Mesendoderm (in vitro differentiated cells): ENCODE measurements at regions not wholly inside any gene's neighbourhood (a gene's known extent, or its start where the extent isn't known, plus 50 kb on each side); places are given as distances from the start of the nearest gene placed in this dataset.

Experiments
- DNase-seq: peaks from one replicate; pipeline ENCODE4 v3.0.0; 2013
- H2AK5ac ChIP-seq: 2 replicates; pipeline ENCODE4 v1.6.1; 2013; ENCODE audit warnings: low read length, inconsistent platforms
- H2BK120ac ChIP-seq: 2 replicates; pipeline ENCODE4 v1.6.1; 2013; ENCODE audit warnings: low read depth, mild to moderate bottlenecking, low read length, moderate library complexity, mixed read lengths
- H2BK15ac ChIP-seq: replicated peaks from 2 replicates; pipeline ENCODE4 v1.6.1; 2013; ENCODE audit warnings: low read depth, mild to moderate bottlenecking, moderate library complexity
- H2BK5ac ChIP-seq: 2 replicates; pipeline ENCODE4 v1.6.1; 2013; ENCODE audit warnings: low read length, inconsistent platforms
- H3K18ac ChIP-seq: 2 replicates; pipeline ENCODE4 v1.6.1; 2013; ENCODE audit warnings: mild to moderate bottlenecking, low read length, mixed read lengths
- H3K23ac ChIP-seq: one replicate; pipeline ENCODE4 v1.6.1; 2013; ENCODE audit warnings: low read length
- H3K27ac ChIP-seq: 2 replicates; pipeline ENCODE4 v1.5.1; 2013; ENCODE audit warnings: low read depth, mild to moderate bottlenecking, inconsistent platforms, low read length, moderate library complexity
- H3K27me3 ChIP-seq: 2 replicates; pipeline ENCODE4 v1.6.1; 2013; ENCODE audit warnings: low read length, control low read depth, mild to moderate bottlenecking, inconsistent platforms; ENCODE audit not compliant: insufficient read depth, poor library complexity
- H3K36me3 ChIP-seq: 2 replicates; pipeline ENCODE4 v1.6.1; 2013; ENCODE audit warnings: low read length, inconsistent platforms; ENCODE audit not compliant: control insufficient read depth, insufficient read depth
- H3K4ac ChIP-seq: one replicate; pipeline ENCODE4 v1.6.1; 2013; ENCODE audit warnings: low read depth, mild to moderate bottlenecking, low read length, moderate library complexity
- H3K4me1 ChIP-seq: 2 replicates; pipeline ENCODE4 v1.6.1; 2013; ENCODE audit warnings: low read depth, low read length, inconsistent platforms; ENCODE audit not compliant: control insufficient read depth
- H3K4me2 ChIP-seq: 2 replicates; pipeline ENCODE4 v1.6.1; 2013; ENCODE audit warnings: low read length
- H3K4me3 ChIP-seq: 2 replicates; pipeline ENCODE4 v1.5.1; 2013; ENCODE audit warnings: mild to moderate bottlenecking, low read length
- H3K56ac ChIP-seq: one replicate; pipeline ENCODE4 v1.6.1; 2013; ENCODE audit warnings: low read length
- H3K79me1 ChIP-seq: 2 replicates; pipeline ENCODE4 v1.6.1; 2013; ENCODE audit warnings: low read length, inconsistent platforms
- H3K79me2 ChIP-seq: 2 replicates; pipeline ENCODE4 v1.6.1; 2013; ENCODE audit warnings: mild to moderate bottlenecking, low read length; ENCODE audit not compliant: control insufficient read depth, insufficient read depth
- H3K9ac ChIP-seq: 2 replicates; pipeline ENCODE4 v1.6.1; 2013; ENCODE audit warnings: low read length, inconsistent platforms
- H4K5ac ChIP-seq: one replicate; pipeline ENCODE4 v1.6.1; 2013; ENCODE audit warnings: low read length
- H4K8ac ChIP-seq: one replicate; pipeline ENCODE4 v1.6.1; 2013; ENCODE audit warnings: low read depth, mild to moderate bottlenecking, control low read depth, low read length, moderate library complexity
- WGBS: extraction: QIAGEN DNeasy Blood & Tissue Kit; methylation state at CpG from one replicate; pipeline ENCODE4 v1.1.7; 2013; ENCODE audit warnings: low lambda C conversion rate, missing lambda C conversion rate; ENCODE audit not compliant: insufficient coverage; ENCODE audit errors: extremely low coverage; 5-methylcytosine and 5-hydroxymethylcytosine counted together

DNA sequence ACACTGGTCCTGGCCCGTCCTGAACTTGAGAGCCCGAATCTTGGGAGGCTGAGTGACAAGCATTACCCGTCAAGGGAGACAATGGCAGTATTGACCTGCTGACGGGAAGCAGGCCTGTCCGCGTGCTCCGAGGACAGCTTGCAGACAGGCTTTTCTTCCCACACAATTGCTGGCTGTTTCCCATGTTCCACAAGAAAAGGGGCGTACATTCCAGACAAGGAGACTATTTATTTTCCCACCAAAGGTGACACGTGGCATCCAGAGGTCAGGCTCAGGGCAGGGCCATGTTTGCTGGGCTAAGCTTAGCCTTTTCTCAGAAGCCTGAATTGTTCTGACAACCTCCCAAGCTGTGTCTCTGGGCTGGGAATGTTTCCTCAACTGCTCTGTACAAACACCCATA is 86.9 kb upstream of the SPON1 start:
- H3K79me1 ChIP-seq: no peaks in the 10 kb centered on the region
- no peaks in the 10 kb centered on the region for H3K27me3 ChIP-seq
- DNase-seq: no peak
- H2BK120ac ChIP-seq: no peak overlapping the region
- no peak overlapping the region for H3K23ac ChIP-seq
- H3K79me2 ChIP-seq: no peaks in the 10 kb centered on the region
- H3K9ac ChIP-seq: no peak overlapping the region
- H3K56ac ChIP-seq: no peak overlapping the region
- H3K4me3 ChIP-seq: no peak overlapping the region
- no peaks in the 10 kb centered on the region for H3K36me3 ChIP-seq
- H3K18ac ChIP-seq: no peak overlapping the region
- no peak overlapping the region for H3K4me2 ChIP-seq
- no peak overlapping the region for H4K5ac ChIP-seq
- no peaks in the 10 kb centered on the region for H3K4me1 ChIP-seq
- no peak overlapping the region for H2BK5ac ChIP-seq
- no peak overlapping the region for H2AK5ac ChIP-seq
- H3K27ac ChIP-seq: no peak overlapping the region
- H2BK15ac ChIP-seq: no peak overlapping the region
- no CpG with 5 or more reads among the region's 9 CpGs for WGBS
- no peak overlapping the region for H4K8ac ChIP-seq
- no peak overlapping the region for H3K4ac ChIP-seq

DNA sequence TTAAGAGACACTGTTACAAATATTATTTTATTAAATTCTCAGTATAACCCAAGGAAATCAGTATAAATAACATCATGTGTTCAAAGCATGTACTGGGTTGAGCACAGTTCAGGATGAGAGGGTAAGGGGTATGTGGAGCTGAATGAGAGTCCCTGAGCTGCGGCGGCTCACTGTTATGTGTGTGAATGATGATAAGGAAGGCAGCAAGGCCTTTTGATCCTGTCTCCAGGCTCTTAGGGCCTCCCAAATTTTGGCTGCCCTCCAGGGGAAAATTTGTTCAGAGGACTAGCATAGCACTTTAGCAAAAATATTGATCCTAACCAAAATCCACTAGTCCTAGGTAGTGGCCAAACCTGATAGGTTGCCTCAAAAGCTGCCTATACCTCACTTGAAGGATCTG is 86.1 kb upstream of the SPON1 start:
- H3K27ac ChIP-seq: no peak overlapping the region
- no CpG with 5 or more reads among the region's 2 CpGs for WGBS
- no peak overlapping the region for H4K5ac ChIP-seq
- H2AK5ac ChIP-seq: no peak overlapping the region
- H3K9ac ChIP-seq: no peak overlapping the region
- H3K23ac ChIP-seq: no peak overlapping the region
- H2BK5ac ChIP-seq: no peak overlapping the region
- H3K79me2 ChIP-seq: no peaks in the 10 kb centered on the region
- no peaks in the 10 kb centered on the region for H3K4me1 ChIP-seq
- no peak for DNase-seq
- H3K56ac ChIP-seq: no peak overlapping the region
- no peaks in the 10 kb centered on the region for H3K36me3 ChIP-seq
- H2BK15ac ChIP-seq: no peak overlapping the region
- H3K27me3 ChIP-seq: no peaks in the 10 kb centered on the region
- no peak overlapping the region for H3K4me2 ChIP-seq
- H2BK120ac ChIP-seq: no peak overlapping the region
- no peak overlapping the region for H4K8ac ChIP-seq
- H3K79me1 ChIP-seq: no peaks in the 10 kb centered on the region
- H3K4me3 ChIP-seq: no peak overlapping the region
- no peak overlapping the region for H3K4ac ChIP-seq
- H3K18ac ChIP-seq: no peak overlapping the region

DNA sequence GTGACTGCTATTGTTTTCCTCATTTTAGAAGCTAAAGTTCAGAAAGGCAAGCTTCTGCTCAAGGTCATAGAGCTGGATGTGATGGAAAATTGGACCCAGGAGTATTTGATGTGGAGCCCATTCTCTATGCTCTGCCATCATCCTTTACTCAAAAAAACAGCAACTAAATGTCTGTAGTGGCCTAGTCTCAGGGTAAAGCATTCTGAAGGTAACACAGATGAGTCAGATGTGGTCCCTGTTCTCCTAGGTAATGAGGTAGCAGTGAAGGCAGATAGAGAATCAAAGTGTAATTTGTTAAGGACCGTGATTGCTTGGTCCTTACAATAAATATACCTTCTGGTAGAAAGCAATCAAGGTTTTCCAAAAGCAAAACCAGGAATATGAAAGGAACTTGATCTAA is 84.4 kb upstream of the SPON1 start:
- Histone ChIP-seq H2BK120ac (no peak overlapping the region), H3K4me2 (no peak overlapping the region), H4K8ac (no peak overlapping the region), H3K4ac (no peak overlapping the region), H3K18ac (no peak overlapping the region), H3K36me3 (no peaks in the 10 kb centered on the region), H2BK15ac (no peak overlapping the region), H3K79me2 (no peaks in the 10 kb centered on the region), H3K27ac (no peak overlapping the region), H3K79me1 (no peaks in the 10 kb centered on the region), H2AK5ac (no peak overlapping the region), H3K4me1 (no peaks in the 10 kb centered on the region), H3K4me3 (no peak overlapping the region), H3K56ac (no peak overlapping the region), H3K27me3 (no peaks in the 10 kb centered on the region), H4K5ac (no peak overlapping the region), H3K23ac (no peak overlapping the region), H3K9ac (no peak overlapping the region), H2BK5ac (no peak overlapping the region)
- DNase-seq: no peak
- no CpG with 5 or more reads among the region's 1 CpG for WGBS

DNA sequence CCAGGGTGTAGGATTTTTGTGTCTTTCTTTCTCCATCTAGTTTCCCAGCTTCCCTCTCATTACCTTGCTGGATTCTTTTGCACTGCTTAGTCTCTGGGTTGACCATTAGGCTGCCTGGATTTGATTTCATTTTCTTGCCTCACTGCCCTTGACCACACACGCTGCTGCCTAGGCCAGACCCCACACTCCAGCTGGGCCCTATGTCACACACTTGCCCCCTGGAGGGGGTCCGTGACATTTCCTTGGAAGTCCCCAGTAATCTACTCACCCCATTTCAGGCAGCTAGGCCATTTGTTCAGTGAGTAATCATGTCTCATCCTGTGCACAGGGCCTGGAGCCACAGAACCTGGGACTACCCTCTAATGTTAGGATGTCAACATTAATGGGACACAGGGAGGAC is 81.9 kb upstream of the SPON1 start:
- Histone ChIP-seq H3K36me3 (no peaks in the 10 kb centered on the region), H3K4me1 (no peaks in the 10 kb centered on the region), H2AK5ac (no peak overlapping the region), H2BK15ac (no peak overlapping the region), H4K5ac (no peak overlapping the region), H4K8ac (no peak overlapping the region), H3K27ac (no peak overlapping the region), H2BK5ac (no peak overlapping the region), H3K4me2 (no peak overlapping the region), H3K79me1 (no peaks in the 10 kb centered on the region), H3K4me3 (no peak overlapping the region), H3K18ac (no peak overlapping the region), H3K56ac (no peak overlapping the region), H3K79me2 (no peaks in the 10 kb centered on the region), H3K4ac (no peak overlapping the region), H2BK120ac (no peak overlapping the region), H3K9ac (no peak overlapping the region), H3K27me3 (no peaks in the 10 kb centered on the region), H3K23ac (no peak overlapping the region)
- DNase-seq: peak; percentile 38
- WGBS: no CpG with 5 or more reads among the region's 2 CpGs

DNA sequence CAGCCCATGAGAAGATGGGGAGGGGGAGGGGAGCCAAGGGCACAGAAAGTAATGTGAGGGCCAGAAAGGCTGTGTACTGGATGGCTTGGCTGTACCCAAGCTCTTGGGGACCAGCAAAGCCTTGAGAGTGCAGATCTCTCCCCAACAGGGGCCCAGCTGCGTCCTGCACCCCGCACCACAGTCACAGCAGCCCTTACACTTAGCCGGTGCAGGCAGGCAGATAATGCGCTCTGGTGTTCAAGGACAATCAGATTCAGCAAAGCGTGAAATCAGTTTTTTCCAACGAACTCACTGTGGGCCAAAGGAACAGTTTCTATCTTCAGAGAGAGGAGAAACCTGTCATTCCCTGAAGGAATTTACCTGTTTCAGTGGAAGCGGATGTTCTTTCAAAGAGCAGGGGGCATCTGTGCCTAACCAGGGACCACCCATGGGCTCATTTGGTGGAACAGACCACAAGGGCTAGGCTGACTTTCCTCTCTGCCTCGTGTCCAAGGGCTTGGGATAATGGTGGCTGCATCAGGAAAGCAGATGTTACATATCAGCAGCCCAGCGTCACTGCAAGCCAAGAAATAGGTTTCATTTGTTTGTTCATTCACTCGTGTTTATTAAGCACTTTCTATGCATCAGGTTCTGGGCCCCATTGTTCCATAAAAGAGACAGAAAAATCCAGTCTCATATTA is 81.2 kb upstream of the SPON1 start:
- DNase-seq: no peak
- H3K23ac ChIP-seq: no peak overlapping the region
- H4K5ac ChIP-seq: no peak overlapping the region
- no peak overlapping the region for H3K56ac ChIP-seq
- H3K27me3 ChIP-seq: no peaks in the 10 kb centered on the region
- no peak overlapping the region for H3K4me3 ChIP-seq
- H2BK5ac ChIP-seq: no peak overlapping the region
- no peak overlapping the region for H2AK5ac ChIP-seq
- H4K8ac ChIP-seq: no peak overlapping the region
- H2BK15ac ChIP-seq: no peak overlapping the region
- H3K36me3 ChIP-seq: no peaks in the 10 kb centered on the region
- no peaks in the 10 kb centered on the region for H3K79me1 ChIP-seq
- no peak overlapping the region for H3K4ac ChIP-seq
- no CpG with 5 or more reads among the region's 10 CpGs for WGBS
- no peak overlapping the region for H3K4me2 ChIP-seq
- H3K9ac ChIP-seq: no peak overlapping the region
- H3K79me2 ChIP-seq: no peaks in the 10 kb centered on the region
- H3K4me1 ChIP-seq: no peaks in the 10 kb centered on the region
- H2BK120ac ChIP-seq: no peak overlapping the region
- no peak overlapping the region for H3K18ac ChIP-seq
- no peak overlapping the region for H3K27ac ChIP-seq

DNA sequence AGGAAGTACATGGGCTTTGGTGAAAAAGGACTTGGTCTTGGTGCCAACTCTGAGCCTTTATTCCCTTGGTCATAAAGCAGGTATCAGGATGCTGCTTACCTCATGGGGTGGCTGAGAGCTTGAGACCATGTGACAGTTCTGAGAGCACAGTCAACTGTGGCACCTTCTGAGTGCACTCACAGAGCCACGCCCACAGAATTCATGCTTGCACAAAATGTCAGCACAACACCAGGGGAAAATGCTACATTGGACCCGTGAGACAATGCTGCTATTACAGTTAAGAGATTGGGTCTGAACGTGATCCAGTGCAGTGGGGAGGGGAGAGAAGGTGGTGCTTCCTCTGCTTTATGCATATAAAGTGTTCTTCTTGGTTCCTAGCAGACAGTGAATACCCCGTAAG is 79.5 kb upstream of the SPON1 start:
- H3K4me2 ChIP-seq: no peak overlapping the region

More for the DNA sequence above, 79.5 kb upstream of the SPON1 start:
- no peak overlapping the region for H4K5ac ChIP-seq
- H3K27me3 ChIP-seq: no peaks in the 10 kb centered on the region
- whole genome bisulfite sequencing: no CpG with 5 or more reads among the region's 4 CpGs
- H3K9ac ChIP-seq: no peak overlapping the region
- H2BK120ac ChIP-seq: no peak overlapping the region
- H3K4ac ChIP-seq: no peak overlapping the region
- H2BK5ac ChIP-seq: no peak overlapping the region
- H3K56ac ChIP-seq: no peak overlapping the region
- H3K18ac ChIP-seq: no peak overlapping the region
- no peak overlapping the region for H3K4me3 ChIP-seq
- H3K23ac ChIP-seq: no peak overlapping the region
- H2BK15ac ChIP-seq: no peak overlapping the region
- H4K8ac ChIP-seq: no peak overlapping the region
- no peak overlapping the region for H2AK5ac ChIP-seq
- no peak for DNase-seq
- H3K36me3 ChIP-seq: no peaks in the 10 kb centered on the region
- H3K79me2 ChIP-seq: no peaks in the 10 kb centered on the region
- no peaks in the 10 kb centered on the region for H3K4me1 ChIP-seq
- no peaks in the 10 kb centered on the region for H3K79me1 ChIP-seq
- no peak overlapping the region for H3K27ac ChIP-seq
